Heart left ventricle (tissue), 13 donors: ENCODE measurements at regions not wholly inside any gene's neighbourhood (a gene's known extent, or its start where the extent isn't known, plus 50 kb on each side); places are given as distances from the start of the nearest gene placed in this dataset.

Experiments used
- CTCF ChIP-seq, 12 donors: fragments of 200-600 bp; sonication (generic) in 4 of 12; IDR thresholded peaks; one replicate each; pipeline versions ENCODE4 v1.5.0 to v1.8.0; 2018 to 2022; ENCODE audit warnings: antibody characterized with exemption in 12 of 12, mild to moderate bottlenecking in 5 of 12
- POLR2A ChIP-seq, 2 donors: fragments of 450-650 bp; IDR thresholded peaks; one replicate each; pipeline ENCODE4 v1.6.1; 2017; ENCODE audit warnings: antibody characterized with exemption in 2 of 2, mild to moderate bottlenecking in 2 of 2, moderate library complexity in 2 of 2
- donor health status: ischemic (EF 13 %, LVEDD 7.1; RV severe dilation, severe dysfunction).
- donor health status: DM: no; HTN: yes; CAD: no.
- donor health status: DM: no; HTN: no; CAD: no.
- donor health status: ischemic (EF 25% LVEDD 6.9; RV normal size, moderate dysfunction).
- donor health status: ischemic (EF 25% LVEDD 5.7; RV mildly dilated, moderate dysfunction).
- donor health status: ischemic (EF 35%, LVEDD 5.7; RV mildly dilated, moderate dysfunction).
- donor health status: nonischemic (EF 11% LVEDD 7.7; RV severe dilation, severe dysfunction).
- donor health status: DM: yes; HTN: yes; CAD: no.
- donor health status: PGD.
- donor health status: ischemic (EF 29% LVEDD 5.4; RV normal size, mild dysfunction).
- donor health status: nonischemic (EF 23%, LVEDD 6.1; RV moderate dilation, normal function).

- TF ChIP-seq POLR2A (IDR thresholded peaks at IDR 0.05) (no peak), CTCF (IDR thresholded peaks at IDR 0.05) (no peak)
Observed at GRCh38 chr6:9621276-9621675, 793.6 kb downstream of the TFAP2A start.
